Mesothelial cell of epicardium (in vitro differentiated cells): ENCODE measurements at regions not wholly inside any gene's neighbourhood (a gene's known extent, or its start where the extent isn't known, plus 50 kb on each side); places are given as distances from the start of the nearest gene placed in this dataset.

Experiments
- DNase-seq, 2 experiments: peaks; one replicate each; pipeline ENCODE4 v3.0.0; 2021; ENCODE audit warnings: low spot score in 2 of 2; ENCODE audit not compliant: unreplicated experiment in 2 of 2
- H3K27ac Mint-ChIP-seq: 2 replicates; pipeline ENCODE4 v1.8.0; 2021; ENCODE audit warnings: mixed read lengths
- H3K27me3 Mint-ChIP-seq: 2 replicates; pipeline ENCODE4 v1.8.0; 2021; ENCODE audit warnings: low read depth, mixed read lengths
- H3K36me3 Mint-ChIP-seq: 2 replicates; pipeline ENCODE4 v1.8.0; 2021; ENCODE audit warnings: mixed read lengths
- H3K4me1 Mint-ChIP-seq: 2 replicates; pipeline ENCODE4 v1.8.0; 2021; ENCODE audit warnings: mixed read lengths
- H3K4me3 Mint-ChIP-seq: 2 replicates; pipeline ENCODE4 v1.8.0; 2021; ENCODE audit warnings: mild to moderate bottlenecking, moderate library complexity, mixed read lengths
- H3K9me3 Mint-ChIP-seq: 2 replicates; pipeline ENCODE4 v1.8.0; 2021; ENCODE audit warnings: mixed read lengths
- CTCF ChIP-seq: fragments of 200-600 bp; sonication (generic); IDR thresholded peaks from one replicate; pipeline ENCODE4 v1.5.0; 2021; ENCODE audit warnings: antibody characterized with exemption; ENCODE audit not compliant: unreplicated experiment

- no peak for TF ChIP-seq CTCF
- no peaks in the 10 kb centered on the region for H3K36me3 Mint-ChIP-seq
- H3K27ac Mint-ChIP-seq: no peak overlapping the region
- no peak overlapping the region for H3K4me3 Mint-ChIP-seq
- H3K9me3 Mint-ChIP-seq: peaks cover 20% of the 10 kb centered on the region
- H3K27me3 Mint-ChIP-seq: no peaks in the 10 kb centered on the region
- no peak for DNase-seq
- no peaks in the 10 kb centered on the region for H3K4me1 Mint-ChIP-seq
Observed at GRCh38 chr6:51129043-51129442, 310.4 kb downstream of the TFAP2B start.

GRCh38 chr6:51137777-51138176, 319.1 kb downstream of the TFAP2B start:
- no peaks in the 10 kb centered on the region for H3K4me1 Mint-ChIP-seq
- H3K36me3 Mint-ChIP-seq: no peaks in the 10 kb centered on the region
- no peak for DNase-seq
- H3K27ac Mint-ChIP-seq: no peak overlapping the region
- no peaks in the 10 kb centered on the region for H3K27me3 Mint-ChIP-seq
- H3K9me3 Mint-ChIP-seq: peaks cover 23% of the 10 kb centered on the region
- no peak overlapping the region for H3K4me3 Mint-ChIP-seq
- no peak for TF ChIP-seq CTCF

GRCh38 chr6:51139950-51140385, 321.3 kb downstream of the TFAP2B start:
- H3K27me3 Mint-ChIP-seq: no peaks in the 10 kb centered on the region
- peaks cover 3% of the 10 kb centered on the region for H3K36me3 Mint-ChIP-seq
- no peak for DNase-seq
- H3K4me3 Mint-ChIP-seq: no peak overlapping the region
- TF ChIP-seq CTCF: no peak
- H3K4me1 Mint-ChIP-seq: no peaks in the 10 kb centered on the region
- peaks cover 11% of the 10 kb centered on the region for H3K9me3 Mint-ChIP-seq
- H3K27ac Mint-ChIP-seq: no peak overlapping the region

GRCh38 chr6:51141080-51141479, 322.4 kb downstream of the TFAP2B start:
- no peak overlapping the region for H3K4me3 Mint-ChIP-seq
- H3K27ac Mint-ChIP-seq: no peak overlapping the region
- peaks cover 3% of the 10 kb centered on the region for H3K36me3 Mint-ChIP-seq
- no peaks in the 10 kb centered on the region for H3K4me1 Mint-ChIP-seq
- no peak for DNase-seq
- peaks cover 5% of the 10 kb centered on the region for H3K9me3 Mint-ChIP-seq
- H3K27me3 Mint-ChIP-seq: no peaks in the 10 kb centered on the region
- no peak for TF ChIP-seq CTCF

- Mint-ChIP-seq H3K9me3 (peaks cover 5% of the 10 kb centered on the region), H3K27ac (no peak overlapping the region), H3K4me1 (peaks cover 13% of the 10 kb centered on the region), H3K27me3 (peaks cover 2% of the 10 kb centered on the region), H3K36me3 (peaks cover 3% of the 10 kb centered on the region), H3K4me3 (no peak overlapping the region)
- no peak for DNase-seq
- no peak for TF ChIP-seq CTCF
Observed at GRCh38 chr6:51147756-51148155, 329.1 kb downstream of the TFAP2B start.

- Mint-ChIP-seq H3K4me1 (peaks cover 22% of the 10 kb centered on the region), H3K36me3 (no peaks in the 10 kb centered on the region), H3K9me3 (peaks cover 4% of the 10 kb centered on the region), H3K4me3 (no peak overlapping the region), H3K27me3 (no peaks in the 10 kb centered on the region), H3K27ac (no peak overlapping the region)
- DNase-seq: no peak
- TF ChIP-seq CTCF: no peak
Observed at GRCh38 chr6:51152594-51152993, 333.9 kb downstream of the TFAP2B start.
